ENCODE measurements at regions not wholly inside any gene's neighbourhood (a gene's known extent, or its start where the extent isn't known, plus 50 kb on each side); places are given as distances from the start of the nearest gene placed in this dataset.

- Histone ChIP-seq H3K27ac (no peak overlapping the region), H3K36me3 (no peaks in the 10 kb centered on the region), H3K4me1 (no peaks in the 10 kb centered on the region), H3K27me3 (no peaks in the 10 kb centered on the region), H3K4me3 (no peak overlapping the region), H3K9me3 (no peaks in the 10 kb centered on the region)
- no peak for TF ChIP-seq CTCF (IDR thresholded peaks at IDR 0.05)
- DNase-seq (ENCODE audit: low spot score), result no peak
Measured at GRCh38 chr16:51374346-51374745, 223.3 kb upstream of the SALL1 start.

GRCh38 chr16:51365715-51366114 is 214.6 kb upstream of the SALL1 start:
- no peak overlapping the region for H3K4me3 ChIP-seq
- H3K4me1 ChIP-seq, result no peaks in the 10 kb centered on the region
- no peaks in the 10 kb centered on the region for H3K27me3 ChIP-seq
- H3K27ac ChIP-seq, result no peak overlapping the region
- no peaks in the 10 kb centered on the region for H3K36me3 ChIP-seq
- no peaks in the 10 kb centered on the region for H3K9me3 ChIP-seq
- TF ChIP-seq CTCF (IDR thresholded peaks at IDR 0.05), result no peak
- DNase-seq (ENCODE audit: low spot score), result no peak

- no peak overlapping the region for H3K4me3 ChIP-seq
- TF ChIP-seq CTCF (IDR thresholded peaks at IDR 0.05), result no peak
- H3K36me3 ChIP-seq, result no peaks in the 10 kb centered on the region
- no peaks in the 10 kb centered on the region for H3K9me3 ChIP-seq
- H3K4me1 ChIP-seq, result no peaks in the 10 kb centered on the region
- peak; percentile 60 for DNase-seq (ENCODE audit: low spot score)
- H3K27ac ChIP-seq, result no peak overlapping the region
- H3K27me3 ChIP-seq, result no peaks in the 10 kb centered on the region
Measured at GRCh38 chr16:51359141-51359955, 208.3 kb upstream of the SALL1 start.

GRCh38 chr16:51357839-51358238 is 206.8 kb upstream of the SALL1 start:
- no peak for DNase-seq (ENCODE audit: low spot score)
- no peak for TF ChIP-seq CTCF (IDR thresholded peaks at IDR 0.05)
- H3K9me3 ChIP-seq, result no peaks in the 10 kb centered on the region
- no peak overlapping the region for H3K27ac ChIP-seq
- H3K4me1 ChIP-seq, result no peaks in the 10 kb centered on the region
- no peaks in the 10 kb centered on the region for H3K27me3 ChIP-seq
- H3K36me3 ChIP-seq, result no peaks in the 10 kb centered on the region
- no peak overlapping the region for H3K4me3 ChIP-seq

- Histone ChIP-seq H3K4me1 (no peaks in the 10 kb centered on the region), H3K27me3 (no peaks in the 10 kb centered on the region), H3K27ac (no peak overlapping the region), H3K36me3 (no peaks in the 10 kb centered on the region), H3K9me3 (no peaks in the 10 kb centered on the region), H3K4me3 (no peak overlapping the region)
- no peak for TF ChIP-seq CTCF (IDR thresholded peaks at IDR 0.05)
- DNase-seq (ENCODE audit: low spot score), result no peak
Measured at GRCh38 chr16:51355875-51356274, 204.8 kb upstream of the SALL1 start.

GRCh38 chr16:51355195-51355594 is 204.1 kb upstream of the SALL1 start:
- Histone ChIP-seq H3K9me3 (no peaks in the 10 kb centered on the region), H3K36me3 (no peaks in the 10 kb centered on the region), H3K27me3 (no peaks in the 10 kb centered on the region), H3K4me1 (no peaks in the 10 kb centered on the region), H3K27ac (no peak overlapping the region), H3K4me3 (no peak overlapping the region)
- no peak for DNase-seq (ENCODE audit: low spot score)
- TF ChIP-seq CTCF (IDR thresholded peaks at IDR 0.05), result no peak
